ENCODE measurements at regions not wholly inside any gene's neighbourhood (a gene's known extent, or its start where the extent isn't known, plus 50 kb on each side); places are given as distances from the start of the nearest gene placed in this dataset.

- DNase-seq (ENCODE audit: insufficient read length, low spot score) (no peak), FAIRE-seq (no peak)
- TF ChIP-seq POU2F2 (IDR thresholded peaks at IDR 0.05; ENCODE audit: low read depth, low read length) = no peak
- no peak for TF ChIP-seq TAF1 (IDR thresholded peaks at IDR 0.05; ENCODE audit: low read depth, low read length)
- no peak for TF ChIP-seq SPI1 (IDR thresholded peaks at IDR 0.05; ENCODE audit: low read depth, low read length)
- TF ChIP-seq POLR2AphosphoS5 (IDR thresholded peaks at IDR 0.05; ENCODE audit: low read depth, low read length) = no peak
- TF ChIP-seq POLR2A (IDR thresholded peaks at IDR 0.05; ENCODE audit: low read depth, low read length) = no peak
- TF ChIP-seq PAX5 (IDR thresholded peaks at IDR 0.05; ENCODE audit: insufficient read depth, low read length, severe bottlenecking) = no peak
Measured at GRCh38 chr11:41996533-41996932, 537.1 kb upstream of the LRRC4C start.

DNA sequence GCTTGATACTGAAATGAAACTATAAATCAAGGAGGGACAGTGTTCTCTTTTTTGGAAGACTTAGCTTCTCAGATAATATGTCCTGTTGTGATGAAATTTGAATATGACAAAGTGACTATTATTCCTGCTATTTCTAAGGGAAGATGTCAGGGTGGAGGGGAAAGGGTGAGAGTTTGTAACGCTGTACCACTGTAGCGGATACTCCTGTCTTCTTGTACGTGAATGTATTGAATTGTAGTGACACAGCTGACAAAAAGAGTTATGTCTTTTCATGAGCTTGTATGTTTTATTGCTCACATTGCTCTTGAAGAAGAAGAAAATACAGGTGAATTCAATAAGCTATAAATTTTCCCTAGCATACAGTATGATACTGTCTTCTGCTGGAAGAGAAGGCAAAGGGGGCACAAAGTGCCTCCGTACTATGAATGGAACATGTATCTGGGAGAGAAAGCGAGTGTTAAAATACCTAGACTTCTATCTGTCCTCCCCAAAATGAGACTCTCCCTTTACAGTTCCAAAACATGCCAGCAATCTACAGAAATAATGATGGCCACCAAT lies 538.5 kb upstream of the LRRC4C start:
- no peak for FAIRE-seq
- no peak for TF ChIP-seq POLR2A (IDR thresholded peaks at IDR 0.05; ENCODE audit: low read depth, low read length)
- DNase-seq (ENCODE audit: insufficient read length, low spot score) = no peak

DNA sequence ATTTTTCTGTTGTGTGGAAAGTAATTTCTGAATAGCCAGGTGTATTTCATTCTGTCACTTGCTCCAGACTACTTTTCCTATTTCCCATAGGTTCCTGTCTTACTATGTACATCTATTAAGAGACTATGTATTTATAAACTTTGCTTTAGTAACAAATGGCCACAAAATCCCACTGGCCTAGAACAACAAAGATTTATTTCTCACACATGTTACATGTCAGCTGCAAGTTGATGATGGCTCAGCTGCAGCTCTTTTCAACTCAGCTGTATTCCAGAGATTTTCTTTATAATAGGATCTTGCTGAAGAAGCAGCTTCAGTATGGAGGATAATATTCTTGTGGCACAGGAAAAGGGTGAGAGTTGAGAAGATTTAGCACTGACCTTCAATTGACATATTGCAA lies 539.6 kb upstream of the LRRC4C start:
- FAIRE-seq = no peak
- TF ChIP-seq TAF1 (IDR thresholded peaks at IDR 0.05; ENCODE audit: low read depth, low read length) = no peak
- TF ChIP-seq POU2F2 (IDR thresholded peaks at IDR 0.05; ENCODE audit: low read depth, low read length) = no peak
- TF ChIP-seq POLR2AphosphoS5 (IDR thresholded peaks at IDR 0.05; ENCODE audit: low read depth, low read length) = no peak
- TF ChIP-seq POLR2A (IDR thresholded peaks at IDR 0.05; ENCODE audit: low read depth, low read length) = no peak
- TF ChIP-seq SPI1 (IDR thresholded peaks at IDR 0.05; ENCODE audit: low read depth, low read length) = no peak
- TF ChIP-seq PAX5 (IDR thresholded peaks at IDR 0.05; ENCODE audit: insufficient read depth, low read length, severe bottlenecking) = no peak
- no peak for DNase-seq (ENCODE audit: insufficient read length, low spot score)

DNA sequence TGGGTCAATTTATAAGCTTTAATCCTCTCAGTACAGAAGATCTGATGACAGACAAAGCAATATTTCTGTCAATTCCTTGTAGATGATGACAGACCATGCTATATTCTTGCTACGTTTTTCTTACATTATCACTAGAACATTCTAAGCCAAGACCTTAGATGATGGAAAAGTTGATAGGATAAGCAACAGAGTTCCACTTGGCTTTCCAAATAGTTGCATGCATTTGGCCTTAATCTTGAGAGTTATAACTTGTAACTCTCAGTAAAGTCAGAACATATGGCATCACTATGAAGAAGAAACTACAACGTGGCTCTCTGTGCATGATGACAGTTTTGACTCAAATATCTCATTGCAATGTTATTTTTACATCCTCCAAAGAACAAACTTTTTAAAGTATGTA lies 544.3 kb upstream of the LRRC4C start:
- TF ChIP-seq SPI1 (IDR thresholded peaks at IDR 0.05; ENCODE audit: low read depth, low read length) = no peak
- TF ChIP-seq PAX5 (IDR thresholded peaks at IDR 0.05; ENCODE audit: insufficient read depth, low read length, severe bottlenecking) = no peak
- no peak for TF ChIP-seq TAF1 (IDR thresholded peaks at IDR 0.05; ENCODE audit: low read depth, low read length)
- no peak for TF ChIP-seq POLR2AphosphoS5 (IDR thresholded peaks at IDR 0.05; ENCODE audit: low read depth, low read length)
- no peak for TF ChIP-seq POLR2A (IDR thresholded peaks at IDR 0.05; ENCODE audit: low read depth, low read length)
- no peak for TF ChIP-seq POU2F2 (IDR thresholded peaks at IDR 0.05; ENCODE audit: low read depth, low read length)
- FAIRE-seq (no peak), DNase-seq (ENCODE audit: insufficient read length, low spot score) (no peak)

DNA sequence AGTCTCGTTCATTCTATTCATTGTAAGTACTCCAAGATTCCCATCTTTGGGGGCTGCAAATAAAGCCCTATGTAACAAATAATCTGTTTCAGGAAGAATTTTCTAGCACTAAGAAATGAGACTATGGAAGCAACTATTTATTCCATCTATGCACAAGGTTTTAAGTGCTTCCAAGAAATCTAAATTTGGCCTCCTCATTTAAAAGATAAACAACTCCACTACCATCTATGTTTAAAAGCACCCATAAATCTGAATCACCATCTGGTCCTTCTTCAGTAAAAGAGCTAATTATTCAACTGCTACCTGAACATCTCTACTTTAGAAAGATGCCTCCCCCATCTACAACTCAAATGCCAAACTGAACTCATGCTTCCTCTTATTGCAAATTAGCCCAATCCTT lies 547.3 kb upstream of the LRRC4C start:
- TF ChIP-seq SPI1 (IDR thresholded peaks at IDR 0.05; ENCODE audit: low read depth, low read length) (no peak), TAF1 (IDR thresholded peaks at IDR 0.05; ENCODE audit: low read depth, low read length) (no peak), POLR2AphosphoS5 (IDR thresholded peaks at IDR 0.05; ENCODE audit: low read depth, low read length) (no peak), PAX5 (IDR thresholded peaks at IDR 0.05; ENCODE audit: insufficient read depth, low read length, severe bottlenecking) (no peak), POU2F2 (IDR thresholded peaks at IDR 0.05; ENCODE audit: low read depth, low read length) (no peak), POLR2A (IDR thresholded peaks at IDR 0.05; ENCODE audit: low read depth, low read length) (no peak)
- DNase-seq (ENCODE audit: insufficient read length, low spot score) = no peak
- no peak for FAIRE-seq

GRCh38 chr11:42012271-42012670 lies 552.8 kb upstream of the LRRC4C start:
- DNase-seq (ENCODE audit: insufficient read length, low spot score) (no peak), FAIRE-seq (no peak)
- TF ChIP-seq PAX5 (IDR thresholded peaks at IDR 0.05; ENCODE audit: insufficient read depth, low read length, severe bottlenecking) (no peak), POLR2AphosphoS5 (IDR thresholded peaks at IDR 0.05; ENCODE audit: low read depth, low read length) (no peak), POU2F2 (IDR thresholded peaks at IDR 0.05; ENCODE audit: low read depth, low read length) (no peak), SPI1 (IDR thresholded peaks at IDR 0.05; ENCODE audit: low read depth, low read length) (no peak), TAF1 (IDR thresholded peaks at IDR 0.05; ENCODE audit: low read depth, low read length) (no peak), POLR2A (IDR thresholded peaks at IDR 0.05; ENCODE audit: low read depth, low read length) (no peak)

DNA sequence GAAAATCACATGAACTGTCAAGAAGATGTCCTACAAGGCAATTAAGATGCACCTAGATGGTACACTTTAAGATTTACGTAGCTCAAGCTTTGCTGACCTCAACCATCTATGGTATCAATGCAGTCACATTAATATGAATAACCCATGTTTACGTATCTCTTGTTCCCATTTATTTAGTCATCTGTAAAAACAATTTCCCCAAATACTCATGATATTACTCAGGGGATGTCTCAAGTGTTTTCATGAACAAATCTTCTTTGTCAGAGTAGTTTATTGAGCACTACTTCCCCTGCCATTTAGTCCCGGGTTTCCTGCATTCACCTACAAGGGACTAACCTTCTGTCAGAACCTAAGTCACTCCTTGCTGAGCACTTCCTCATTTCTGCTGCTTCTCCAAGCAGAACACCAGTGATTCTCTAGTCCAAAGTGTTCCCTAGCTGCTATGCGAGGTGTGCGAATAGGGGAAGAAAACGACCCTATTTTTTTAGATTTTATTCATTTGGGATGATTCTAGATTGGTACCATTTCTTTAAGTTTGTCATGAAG lies 554.3 kb upstream of the LRRC4C start:
- TF ChIP-seq SPI1 (IDR thresholded peaks at IDR 0.05; ENCODE audit: low read depth, low read length) = peak; percentile 76
- TF ChIP-seq PAX5 (IDR thresholded peaks at IDR 0.05; ENCODE audit: insufficient read depth, low read length, severe bottlenecking) = no peak
- no peak for TF ChIP-seq TAF1 (IDR thresholded peaks at IDR 0.05; ENCODE audit: low read depth, low read length)
- no peak for TF ChIP-seq POU2F2 (IDR thresholded peaks at IDR 0.05; ENCODE audit: low read depth, low read length)
- no peak for TF ChIP-seq POLR2A (IDR thresholded peaks at IDR 0.05; ENCODE audit: low read depth, low read length)
- TF ChIP-seq POLR2AphosphoS5 (IDR thresholded peaks at IDR 0.05; ENCODE audit: low read depth, low read length) = no peak
- FAIRE-seq (no peak), DNase-seq (ENCODE audit: insufficient read length, low spot score) (no peak)

DNA sequence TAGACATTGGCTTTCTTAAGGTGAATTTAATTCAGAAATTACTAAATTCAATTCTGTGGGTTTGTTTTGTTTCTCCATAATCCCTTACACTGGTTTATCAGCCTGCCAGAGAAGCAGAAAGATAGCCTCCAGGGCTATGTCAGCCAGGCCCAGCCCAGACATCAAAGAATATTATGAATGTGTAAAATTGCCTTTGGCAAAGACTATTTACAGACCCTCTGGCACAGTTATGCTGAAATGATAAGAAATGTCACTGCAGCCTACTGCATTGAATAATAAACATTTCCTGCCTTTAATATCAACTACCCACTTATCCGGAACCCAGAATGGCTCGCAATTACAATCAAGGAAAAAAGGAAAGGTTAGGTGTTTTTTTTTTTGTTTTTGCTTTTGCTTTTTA lies 562.5 kb upstream of the LRRC4C start:
- DNase-seq (ENCODE audit: insufficient read length, low spot score) (no peak), FAIRE-seq (no peak)
- TF ChIP-seq SPI1 (IDR thresholded peaks at IDR 0.05; ENCODE audit: low read depth, low read length) = no peak
- no peak for TF ChIP-seq TAF1 (IDR thresholded peaks at IDR 0.05; ENCODE audit: low read depth, low read length)
- no peak for TF ChIP-seq POLR2AphosphoS5 (IDR thresholded peaks at IDR 0.05; ENCODE audit: low read depth, low read length)
- no peak for TF ChIP-seq POLR2A (IDR thresholded peaks at IDR 0.05; ENCODE audit: low read depth, low read length)
- no peak for TF ChIP-seq PAX5 (IDR thresholded peaks at IDR 0.05; ENCODE audit: insufficient read depth, low read length, severe bottlenecking)
- TF ChIP-seq POU2F2 (IDR thresholded peaks at IDR 0.05; ENCODE audit: low read depth, low read length) = no peak

DNA sequence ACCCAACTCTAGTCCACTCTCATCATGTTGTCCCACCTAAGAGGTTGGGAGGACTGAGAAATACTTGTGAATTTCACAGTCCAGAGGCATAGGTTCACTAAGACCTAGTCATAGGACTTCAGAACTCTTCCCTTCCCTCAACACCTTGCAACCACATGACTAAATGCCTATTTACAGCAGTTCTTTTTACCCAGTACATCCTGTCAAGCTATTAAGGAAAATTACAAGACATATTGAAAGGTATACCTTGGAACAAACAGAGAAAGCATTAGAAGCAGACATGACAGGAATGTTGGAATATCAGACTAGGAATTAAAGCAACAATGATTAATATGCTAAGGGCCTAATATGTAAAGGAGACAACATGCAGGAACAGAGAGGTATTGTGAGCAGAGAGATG lies 563.8 kb upstream of the LRRC4C start:
- DNase-seq (ENCODE audit: insufficient read length, low spot score) (no peak), FAIRE-seq (no peak)
- TF ChIP-seq POLR2A (IDR thresholded peaks at IDR 0.05; ENCODE audit: low read depth, low read length) = no peak
- TF ChIP-seq TAF1 (IDR thresholded peaks at IDR 0.05; ENCODE audit: low read depth, low read length) = no peak
- TF ChIP-seq POLR2AphosphoS5 (IDR thresholded peaks at IDR 0.05; ENCODE audit: low read depth, low read length) = no peak
- no peak for TF ChIP-seq SPI1 (IDR thresholded peaks at IDR 0.05; ENCODE audit: low read depth, low read length)
- TF ChIP-seq PAX5 (IDR thresholded peaks at IDR 0.05; ENCODE audit: insufficient read depth, low read length, severe bottlenecking) = no peak
- TF ChIP-seq POU2F2 (IDR thresholded peaks at IDR 0.05; ENCODE audit: low read depth, low read length) = no peak

Measured in GM12891 (cell line).